ENCODE measurements at regions not wholly inside any gene's neighbourhood (a gene's known extent, or its start where the extent isn't known, plus 50 kb on each side); places are given as distances from the start of the nearest gene placed in this dataset.

GRCh38 chr2:205860181-205860580, 177.9 kb downstream of the NRP2 start:
- no peaks in the 10 kb centered on the region for H3K9me3 ChIP-seq
- ATAC-seq (ENCODE audit: insufficient number of reproducible peaks, low FRiP score, low read depth) (no peak), DNase-seq (ENCODE audit: low spot score) (no peak)

GRCh38 chr2:205858881-205859441, 176.7 kb downstream of the NRP2 start:
- Histone ChIP-seq H3K9me3 (no peaks in the 10 kb centered on the region), H3K27me3 (replicated peaks; ENCODE audit: insufficient read depth) (no peaks in the 10 kb centered on the region), H3K4me1 (ENCODE audit: control insufficient read depth in 1 of 2, low read depth in 2 of 2) (no peaks in the 10 kb centered on the region), H3K27ac (no peak overlapping the region), H3K36me3 (no peaks in the 10 kb centered on the region), H3K4me3 (no peak overlapping the region)
- ATAC-seq (ENCODE audit: insufficient number of reproducible peaks, low FRiP score, low read depth) (no peak), DNase-seq (ENCODE audit: low spot score) (no peak)
- TF ChIP-seq CTCF (IDR thresholded peaks at IDR 0.05): no peak

More at GRCh38 chr2:205860181-205860580, 177.9 kb downstream of the NRP2 start:
- Histone ChIP-seq H3K27me3 (replicated peaks; ENCODE audit: insufficient read depth) (no peaks in the 10 kb centered on the region), H3K27ac (no peak overlapping the region), H3K4me1 (ENCODE audit: control insufficient read depth in 1 of 2, low read depth in 2 of 2) (no peaks in the 10 kb centered on the region), H3K4me3 (no peak overlapping the region), H3K36me3 (no peaks in the 10 kb centered on the region)
- no peak for TF ChIP-seq CTCF (IDR thresholded peaks at IDR 0.05)

GRCh38 chr2:205858275-205858674, 176.0 kb downstream of the NRP2 start:
- H3K36me3 ChIP-seq: no peaks in the 10 kb centered on the region
- ATAC-seq (ENCODE audit: insufficient number of reproducible peaks, low FRiP score, low read depth) (no peak), DNase-seq (ENCODE audit: low spot score) (no peak)
- no peak for TF ChIP-seq CTCF (IDR thresholded peaks at IDR 0.05)
- no peak overlapping the region for H3K4me3 ChIP-seq
- H3K27me3 ChIP-seq (replicated peaks; ENCODE audit: insufficient read depth): no peaks in the 10 kb centered on the region
- no peak overlapping the region for H3K27ac ChIP-seq
- H3K4me1 ChIP-seq (ENCODE audit: control insufficient read depth in 1 of 2, low read depth in 2 of 2): no peaks in the 10 kb centered on the region
- H3K9me3 ChIP-seq: no peaks in the 10 kb centered on the region

GRCh38 chr2:205857520-205858237, 175.4 kb downstream of the NRP2 start:
- TF ChIP-seq CTCF (IDR thresholded peaks at IDR 0.05): no peak
- ATAC-seq (ENCODE audit: insufficient number of reproducible peaks, low FRiP score, low read depth): no peak
- no peak overlapping the region for H3K4me3 ChIP-seq

GRCh38 chr2:205852457-205852856, 170.2 kb downstream of the NRP2 start:
- H3K27me3 ChIP-seq (replicated peaks; ENCODE audit: insufficient read depth): no peaks in the 10 kb centered on the region
- no peak overlapping the region for H3K4me3 ChIP-seq
- no peak overlapping the region for H3K27ac ChIP-seq
- H3K4me1 ChIP-seq (ENCODE audit: control insufficient read depth in 1 of 2, low read depth in 2 of 2): peaks cover 0 to 12% of the 10 kb centered on the region in 2 donors
- no peaks in the 10 kb centered on the region for H3K36me3 ChIP-seq
- DNase-seq (ENCODE audit: low spot score) (no peak), ATAC-seq (ENCODE audit: insufficient number of reproducible peaks, low FRiP score, low read depth) (no peak)
- no peak for TF ChIP-seq CTCF (IDR thresholded peaks at IDR 0.05)
- no peaks in the 10 kb centered on the region for H3K9me3 ChIP-seq

More at GRCh38 chr2:205857520-205858237, 175.4 kb downstream of the NRP2 start:
- Histone ChIP-seq H3K27me3 (replicated peaks; ENCODE audit: insufficient read depth) (no peaks in the 10 kb centered on the region), H3K27ac (no peak overlapping the region), H3K36me3 (no peaks in the 10 kb centered on the region), H3K9me3 (no peaks in the 10 kb centered on the region), H3K4me1 (ENCODE audit: control insufficient read depth in 1 of 2, low read depth in 2 of 2) (no peaks in the 10 kb centered on the region)
- DNase-seq (ENCODE audit: low spot score): no peak

Data from thoracic aorta (tissue), 2 donors.